ENCODE measurements at regions not wholly inside any gene's neighbourhood (a gene's known extent, or its start where the extent isn't known, plus 50 kb on each side); places are given as distances from the start of the nearest gene placed in this dataset.

DNA sequence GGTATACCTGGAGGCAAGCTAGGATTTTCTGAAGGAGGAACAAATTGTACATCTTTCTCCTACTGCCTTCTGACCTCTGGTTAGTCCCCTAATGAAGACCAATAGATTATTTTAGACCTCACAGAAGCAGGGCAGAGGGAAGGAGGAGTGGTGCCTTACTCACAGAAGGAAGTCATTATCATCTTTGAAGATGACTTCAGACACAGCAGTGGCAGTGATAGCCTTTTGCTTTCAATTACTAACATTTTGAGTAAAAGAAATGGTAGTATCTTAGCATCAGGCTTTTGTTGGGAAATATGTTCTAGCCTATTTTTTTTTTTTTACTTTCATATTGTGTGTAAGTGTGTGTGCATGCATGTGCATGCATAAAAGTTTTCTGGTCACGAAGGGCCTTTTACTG is 164.2 kb upstream of the PLN start:
- H3K9me2 ChIP-seq (ENCODE audit: insufficient read depth) = no peaks in the 10 kb centered on the region

GRCh38 chr6:118386975-118387374 is 161.1 kb upstream of the PLN start:
- BruUV-seq (replicated peaks) = no TSS peak
- CTCF ChIA-PET = interaction anchor here (0.6 kb wide), 1 partner anchor 194 kb away, joined by 3 read pairs; no protein-coding TSS in a partner anchor
- Histone ChIP-seq H3K4me2 (no peak overlapping the region), H3K9me2 (ENCODE audit: insufficient read depth) (no peaks in the 10 kb centered on the region), H2AFZ (no peak overlapping the region), H3K9me3 (ENCODE audit: insufficient read depth, low read depth) (peaks cover 8% of the 10 kb centered on the region), H3K27me3 (ENCODE audit: insufficient read depth, low read depth) (no peaks in the 10 kb centered on the region), H3K4me1 (replicated peaks; ENCODE audit: insufficient read depth) (peaks cover 21% of the 10 kb centered on the region), H3K4me3 (no peak overlapping the region), H3K36me3 (ENCODE audit: low read depth) (no peaks in the 10 kb centered on the region), H3F3A (ENCODE audit: insufficient read depth, low read depth) (peaks cover 16% of the 10 kb centered on the region; the same call in 1 of the 2 replicates), H4K20me1 (ENCODE audit: insufficient read depth) (no peaks in the 10 kb centered on the region), H3K79me2 (ENCODE audit: low read depth) (no peaks in the 10 kb centered on the region), H3K27ac (no peak overlapping the region)
- intact Hi-C loops (cut with micrococcal nuclease; ENCODE audit: unreplicated experiment) = no loop called here
- DNase-seq = no peak
- POLR2A ChIA-PET (ENCODE audit: unreplicated experiment) = no interaction called here
- TF ChIP-seq CTCF (conservative IDR thresholded peaks at IDR 0.05) (no peak), EZH2 (IDR thresholded peaks at IDR 0.05; ENCODE audit: low read depth) (no peak)

More for the DNA sequence above, 164.2 kb upstream of the PLN start:
- Histone ChIP-seq H2AFZ (no peak overlapping the region), H4K20me1 (ENCODE audit: insufficient read depth) (no peaks in the 10 kb centered on the region), H3K9me3 (ENCODE audit: insufficient read depth, low read depth) (peaks cover 8% of the 10 kb centered on the region), H3K4me3 (no peak overlapping the region), H3K27ac (no peak overlapping the region), H3K4me1 (replicated peaks; ENCODE audit: insufficient read depth) (peaks cover 17% of the 10 kb centered on the region), H3K4me2 (no peak overlapping the region), H3K36me3 (ENCODE audit: low read depth) (no peaks in the 10 kb centered on the region), H3F3A (ENCODE audit: insufficient read depth, low read depth) (peaks cover 16% of the 10 kb centered on the region; the same call in 1 of the 2 replicates), H3K27me3 (ENCODE audit: insufficient read depth, low read depth) (no peaks in the 10 kb centered on the region), H3K79me2 (ENCODE audit: low read depth) (no peaks in the 10 kb centered on the region)
- no peak for DNase-seq
- ChIA-PET CTCF (no interaction called here), POLR2A (ENCODE audit: unreplicated experiment) (no interaction called here)
- no TSS peak for BruUV-seq (replicated peaks)
- intact Hi-C loops (cut with micrococcal nuclease; ENCODE audit: unreplicated experiment) = no loop called here
- TF ChIP-seq CTCF (conservative IDR thresholded peaks at IDR 0.05) (no peak), EZH2 (IDR thresholded peaks at IDR 0.05; ENCODE audit: low read depth) (no peak)

GRCh38 chr6:118387921-118388701 is 160.0 kb upstream of the PLN start:
- no peaks in the 10 kb centered on the region for H3K79me2 ChIP-seq (ENCODE audit: low read depth)
- H3K9me2 ChIP-seq (ENCODE audit: insufficient read depth) = no peaks in the 10 kb centered on the region
- no TSS peak for BruUV-seq (replicated peaks)
- peak overlapping the region; percentile 11; the same call in 1 of the 2 replicates for H3K4me3 ChIP-seq
- peak overlapping the region; percentile 42 for H3K27ac ChIP-seq
- H3K9me3 ChIP-seq (ENCODE audit: insufficient read depth, low read depth) = peaks cover 8% of the 10 kb centered on the region
- no peak overlapping the region for H2AFZ ChIP-seq
- TF ChIP-seq CTCF (conservative IDR thresholded peaks at IDR 0.05) = no peak
- TF ChIP-seq EZH2 (IDR thresholded peaks at IDR 0.05; ENCODE audit: low read depth) = no peak
- H3K4me1 ChIP-seq (replicated peaks; ENCODE audit: insufficient read depth) = peaks cover 21% of the 10 kb centered on the region
- peaks cover 16% of the 10 kb centered on the region; the same call in 1 of the 2 replicates for H3F3A ChIP-seq (ENCODE audit: insufficient read depth, low read depth)
- peak in 1 of 2 experiments; percentile 95 for DNase-seq
- CTCF ChIA-PET = no interaction called here
- H3K27me3 ChIP-seq (ENCODE audit: insufficient read depth, low read depth) = no peaks in the 10 kb centered on the region
- intact Hi-C loops (cut with micrococcal nuclease; ENCODE audit: unreplicated experiment) = no loop called here
- peak overlapping the region; percentile 24 for H3K4me2 ChIP-seq
- POLR2A ChIA-PET (ENCODE audit: unreplicated experiment) = no interaction called here
- H3K36me3 ChIP-seq (ENCODE audit: low read depth) = no peaks in the 10 kb centered on the region
- H4K20me1 ChIP-seq (ENCODE audit: insufficient read depth) = no peaks in the 10 kb centered on the region

Measured in PC-9 (cell line).